Activated CD4-positive, alpha-beta T cell treated with anti-CD3 and anti-CD28 coated beads, Interleukin-2, amount 10 ng/mL, durations not matched to agents 7 days and 5 days (primary cell): ENCODE measurements at regions not wholly inside any gene's neighbourhood (a gene's known extent, or its start where the extent isn't known, plus 50 kb on each side); places are given as distances from the start of the nearest gene placed in this dataset.
"Not testable (repeated sequence)": the region's sequence is repeated elsewhere in the genome, so short reads cannot be mapped to it uniquely, and the experiment has no call there.

ENCODE experiments used
- CTCF ChIA-PET: fragments of 350-600 bp; sonication (Branson Sonifier 250); formaldehyde crosslinking; loops from one replicate; lab custom pipeline; 2021; ENCODE audit warnings: antibody characterized with exemption; lab: Charles Lee
- POLR2A ChIA-PET: fragments of 350-600 bp; sonication (Branson Sonifier 250); formaldehyde crosslinking; loops from one replicate; lab custom pipeline; 2021; ENCODE audit warnings: antibody characterized with exemption; lab: Charles Lee
- DNase-seq: peaks from one replicate; pipeline ENCODE4 v3.0.0-alpha.2; 2020
- H3K27ac Mint-ChIP-seq: one replicate; pipeline ENCODE4 v1.8.0; 2021; ENCODE audit warnings: mild to moderate bottlenecking, moderate library complexity, mixed read lengths
- H3K27me3 Mint-ChIP-seq: one replicate; pipeline ENCODE4 v1.8.0; 2021; ENCODE audit warnings: mixed read lengths
- H3K36me3 Mint-ChIP-seq: one replicate; pipeline ENCODE4 v1.8.0; 2021; ENCODE audit warnings: low read depth, mixed read lengths
- H3K4me1 Mint-ChIP-seq: one replicate; pipeline ENCODE4 v1.8.0; 2021; ENCODE audit warnings: mixed read lengths
- H3K4me3 Mint-ChIP-seq: one replicate; pipeline ENCODE4 v1.8.0; 2021; ENCODE audit warnings: mild to moderate bottlenecking, moderate library complexity, mixed read lengths
- H3K9me3 Mint-ChIP-seq: one replicate; pipeline ENCODE4 v1.8.0; 2021; ENCODE audit warnings: mixed read lengths

- no peak overlapping the region for H3K27ac Mint-ChIP-seq
- H3K9me3 Mint-ChIP-seq: no peaks in the 10 kb centered on the region
- no peaks in the 10 kb centered on the region for H3K4me1 Mint-ChIP-seq
- peaks cover 28% of the 10 kb centered on the region for H3K27me3 Mint-ChIP-seq
- CTCF ChIA-PET: interaction anchor here (0.6 to 0.8 kb wide), 2 partner anchors 9 to 811 kb away, joined by 3 to 4 read pairs; no protein-coding TSS in a partner anchor
- no peaks in the 10 kb centered on the region for H3K36me3 Mint-ChIP-seq
- no peak for DNase-seq
- POLR2A ChIA-PET: no interaction called here
- no peak overlapping the region for H3K4me3 Mint-ChIP-seq
These were observed 122.1 kb upstream of the RGS1 start for GRCh38 chr1:192453360-192453992.

- POLR2A ChIA-PET: no interaction called here
- no peaks in the 10 kb centered on the region for H3K4me1 Mint-ChIP-seq
- H3K4me3 Mint-ChIP-seq: no peak overlapping the region
- CTCF ChIA-PET: no interaction called here
- DNase-seq: no peak
- peaks cover 16% of the 10 kb centered on the region for H3K27me3 Mint-ChIP-seq
- no peak overlapping the region for H3K27ac Mint-ChIP-seq
- H3K36me3 Mint-ChIP-seq: no peaks in the 10 kb centered on the region
- H3K9me3 Mint-ChIP-seq: no peaks in the 10 kb centered on the region
These were observed 116.1 kb upstream of the RGS1 start for GRCh38 chr1:192459467-192459866.

GRCh38 chr1:192461684-192462083, 113.9 kb upstream of the RGS1 start:
- ChIA-PET POLR2A (no interaction called here), CTCF (interaction anchor here (0.7 kb wide), 1 partner anchor 147 kb away, joined by 3 read pairs; no protein-coding TSS in a partner anchor)
- H3K4me3 Mint-ChIP-seq: no peak overlapping the region

GRCh38 chr1:192462616-192463015, 113.0 kb upstream of the RGS1 start:
- Mint-ChIP-seq H3K36me3 (no peaks in the 10 kb centered on the region), H3K4me3 (no peak overlapping the region), H3K4me1 (no peaks in the 10 kb centered on the region), H3K27ac (no peak overlapping the region), H3K9me3 (no peaks in the 10 kb centered on the region), H3K27me3 (peaks cover 24% of the 10 kb centered on the region)
- ChIA-PET CTCF (interaction anchor here (0.7 to 0.9 kb wide), 2 partner anchors 10 to 147 kb away, joined by 3 read pairs; no protein-coding TSS in a partner anchor), POLR2A (no interaction called here)
- DNase-seq: no peak

More at GRCh38 chr1:192461684-192462083, 113.9 kb upstream of the RGS1 start:
- no peak for DNase-seq
- Mint-ChIP-seq H3K27me3 (peaks cover 23% of the 10 kb centered on the region), H3K9me3 (no peaks in the 10 kb centered on the region), H3K27ac (no peak overlapping the region), H3K36me3 (no peaks in the 10 kb centered on the region), H3K4me1 (no peaks in the 10 kb centered on the region)

GRCh38 chr1:192463661-192464060, 111.9 kb upstream of the RGS1 start:
- H3K4me3 Mint-ChIP-seq: no peak overlapping the region
- no peaks in the 10 kb centered on the region for H3K4me1 Mint-ChIP-seq

GRCh38 chr1:192465221-192465620, 110.4 kb upstream of the RGS1 start:
- H3K27ac Mint-ChIP-seq, POLR2A ChIA-PET, CTCF ChIA-PET, DNase-seq, H3K9me3 Mint-ChIP-seq, H3K4me3 Mint-ChIP-seq, H3K4me1 Mint-ChIP-seq, H3K36me3 Mint-ChIP-seq: not testable (repeated sequence)
- H3K27me3 Mint-ChIP-seq: peaks cover 36% of the 10 kb centered on the region

More at GRCh38 chr1:192463661-192464060, 111.9 kb upstream of the RGS1 start:
- CTCF ChIA-PET: interaction anchor here (0.6 kb wide), 1 partner anchor 604 kb away, joined by 3 read pairs; no protein-coding TSS in a partner anchor
- Mint-ChIP-seq H3K36me3 (no peaks in the 10 kb centered on the region), H3K27me3 (peaks cover 24% of the 10 kb centered on the region), H3K9me3 (no peaks in the 10 kb centered on the region), H3K27ac (no peak overlapping the region)
- POLR2A ChIA-PET: no interaction called here
- no peak for DNase-seq

GRCh38 chr1:192474080-192474683, 101.4 kb upstream of the RGS1 start:
- H3K36me3 Mint-ChIP-seq: no peaks in the 10 kb centered on the region
- DNase-seq: peak; percentile 18
- POLR2A ChIA-PET: no interaction called here
- H3K9me3 Mint-ChIP-seq: no peaks in the 10 kb centered on the region
- H3K27ac Mint-ChIP-seq: no peak overlapping the region
- peaks cover 14% of the 10 kb centered on the region for H3K27me3 Mint-ChIP-seq
- CTCF ChIA-PET: interaction anchor here (0.9 to 2.2 kb wide), 11 partner anchors 98 to 585 kb away, joined by 3 to 12 read pairs (median 4); partner anchors contain the start of genes RO60 and UCHL5
- no peaks in the 10 kb centered on the region for H3K4me1 Mint-ChIP-seq
- no peak overlapping the region for H3K4me3 Mint-ChIP-seq

- no peak for DNase-seq
- Mint-ChIP-seq H3K4me1 (no peaks in the 10 kb centered on the region), H3K27ac (no peak overlapping the region), H3K9me3 (no peaks in the 10 kb centered on the region), H3K36me3 (no peaks in the 10 kb centered on the region), H3K27me3 (peaks cover 4% of the 10 kb centered on the region), H3K4me3 (no peak overlapping the region)
- ChIA-PET CTCF (interaction anchor here (0.9 to 2.2 kb wide), 7 partner anchors 97 to 153 kb away, joined by 3 to 12 read pairs (median 4); no protein-coding TSS in a partner anchor), POLR2A (no interaction called here)
These were observed 100.2 kb upstream of the RGS1 start for GRCh38 chr1:192475329-192475728.

GRCh38 chr1:192475970-192476369, 99.6 kb upstream of the RGS1 start:
- no peak for DNase-seq
- no peaks in the 10 kb centered on the region for H3K4me1 Mint-ChIP-seq
- H3K27ac Mint-ChIP-seq: no peak overlapping the region
- H3K36me3 Mint-ChIP-seq: no peaks in the 10 kb centered on the region
- H3K9me3 Mint-ChIP-seq: no peaks in the 10 kb centered on the region
- H3K4me3 Mint-ChIP-seq: no peak overlapping the region
- POLR2A ChIA-PET: no interaction called here
- peaks cover 2% of the 10 kb centered on the region for H3K27me3 Mint-ChIP-seq
- CTCF ChIA-PET: interaction anchor here (2.2 kb wide), 1 partner anchor 96 kb away, joined by 10 read pairs; no protein-coding TSS in a partner anchor

- Mint-ChIP-seq H3K4me1 (no peaks in the 10 kb centered on the region), H3K27me3 (peaks cover 2% of the 10 kb centered on the region), H3K9me3 (no peaks in the 10 kb centered on the region), H3K4me3 (no peak overlapping the region), H3K27ac (no peak overlapping the region), H3K36me3 (no peaks in the 10 kb centered on the region)
- no peak for DNase-seq
- POLR2A ChIA-PET: no interaction called here
- CTCF ChIA-PET: interaction anchor here (0.6 to 1.3 kb wide), 5 partner anchors 10 to 328 kb away, joined by 3 to 9 read pairs (median 3); no protein-coding TSS in a partner anchor
These were observed 98.7 kb upstream of the RGS1 start for GRCh38 chr1:192476802-192477298.

GRCh38 chr1:192477630-192478029, 97.9 kb upstream of the RGS1 start:
- CTCF ChIA-PET: interaction anchor here (1.2 to 1.3 kb wide), 4 partner anchors 11 to 131 kb away, joined by 3 to 9 read pairs (median 4); no protein-coding TSS in a partner anchor
- no peak overlapping the region for H3K27ac Mint-ChIP-seq
- no peak for DNase-seq
- H3K4me1 Mint-ChIP-seq: no peaks in the 10 kb centered on the region
- H3K27me3 Mint-ChIP-seq: peaks cover 2% of the 10 kb centered on the region
- no peak overlapping the region for H3K4me3 Mint-ChIP-seq
- H3K36me3 Mint-ChIP-seq: no peaks in the 10 kb centered on the region
- no peaks in the 10 kb centered on the region for H3K9me3 Mint-ChIP-seq
- POLR2A ChIA-PET: no interaction called here

- Mint-ChIP-seq H3K36me3 (no peaks in the 10 kb centered on the region), H3K9me3 (peaks cover 4% of the 10 kb centered on the region), H3K4me1 (no peaks in the 10 kb centered on the region), H3K27me3 (no peaks in the 10 kb centered on the region), H3K27ac (no peak overlapping the region), H3K4me3 (no peak overlapping the region)
- ChIA-PET POLR2A (no interaction called here), CTCF (interaction anchor here (0.6 kb wide), 1 partner anchor 64 kb away, joined by 3 read pairs; no protein-coding TSS in a partner anchor)
- DNase-seq: no peak
These were observed 89.7 kb upstream of the RGS1 start for GRCh38 chr1:192485692-192486436.
